Fibroblast of lung (primary cell): ENCODE measurements at regions not wholly inside any gene's neighbourhood (a gene's known extent, or its start where the extent isn't known, plus 50 kb on each side); places are given as distances from the start of the nearest gene placed in this dataset.

ENCODE experiments used
- DNase-seq, 2 donors: peaks; one replicate each; pipeline versions ENCODE4 v3.0.0 to v3.0.0-alpha.2; 2010; ENCODE audit warnings: low read depth in 2 of 2
- H2AFZ ChIP-seq: 2 replicates; pipeline ENCODE4 v1.5.1; 2012; ENCODE audit warnings: low read length, control low read depth, inconsistent platforms
- H3K27ac ChIP-seq: 2 replicates; pipeline ENCODE4 v1.5.1; 2011; ENCODE audit warnings: low read length, control low read depth; ENCODE audit not compliant: insufficient read depth
- H3K27me3 ChIP-seq: 2 replicates; pipeline ENCODE4 v1.5.1; 2011; ENCODE audit warnings: mild to moderate bottlenecking, low read length; ENCODE audit not compliant: control insufficient read depth, insufficient read depth
- H3K36me3 ChIP-seq: 2 replicates; pipeline ENCODE4 v1.5.1; 2011; ENCODE audit warnings: low read length; ENCODE audit not compliant: control insufficient read depth, insufficient read depth
- H3K4me1 ChIP-seq: 2 replicates; pipeline ENCODE4 v1.5.1; 2011; ENCODE audit warnings: low read length; ENCODE audit not compliant: control insufficient read depth, insufficient read depth; ENCODE audit errors: extremely low read depth
- H3K4me2 ChIP-seq: 2 replicates; pipeline ENCODE4 v1.5.1; 2011; ENCODE audit warnings: low read length, control low read depth; ENCODE audit not compliant: insufficient read depth; ENCODE audit errors: extremely low read depth
- H3K4me3 ChIP-seq, 4 experiments: fragments of 200-600 bp in 1 of 4; sonication (generic) in 1 of 4; replicated peaks in 1 of 4; 2 replicates each; pipeline ENCODE4 v1.5.1; 2011 to 2016; ENCODE audit warnings: low read length in 4 of 4, low read depth in 3 of 4, mild to moderate bottlenecking in 3 of 4, control low read depth in 2 of 4, inconsistent platforms in 1 of 4, mixed read lengths in 1 of 4; ENCODE audit not compliant: insufficient read depth in 1 of 4; ENCODE audit errors: control extremely low read depth in 1 of 4
- H3K79me2 ChIP-seq: 2 replicates; pipeline ENCODE4 v1.5.1; 2012; ENCODE audit warnings: mild to moderate bottlenecking, low read length, inconsistent platforms; ENCODE audit not compliant: control insufficient read depth, insufficient read depth
- H3K9ac ChIP-seq: 2 replicates; pipeline ENCODE4 v1.5.1; 2011; ENCODE audit warnings: mild to moderate bottlenecking, low read length, control low read depth; ENCODE audit not compliant: insufficient read depth
- H3K9me3 ChIP-seq: 2 replicates; pipeline ENCODE4 v1.5.1; 2012; ENCODE audit warnings: low read depth, low read length; ENCODE audit not compliant: control insufficient read depth, insufficient read depth
- H4K20me1 ChIP-seq: 2 replicates; pipeline ENCODE4 v1.5.1; 2011; ENCODE audit warnings: low read length; ENCODE audit not compliant: control insufficient read depth, insufficient read depth; ENCODE audit errors: extremely low read depth
- EZH2 ChIP-seq: IDR thresholded peaks from 2 replicates; pipeline ENCODE4 v1.5.1; 2012; ENCODE audit warnings: low read length, control low read depth, mild to moderate bottlenecking; ENCODE audit errors: missing control alignments
- TF ChIP-seq, protein P1 (sequence below), 2 donors: IDR thresholded peaks in 1 of 2; conservative IDR thresholded peaks in 1 of 2; 1 replicate in 1 of 2; 2 replicates in 1 of 2; pipeline ENCODE4 v1.5.1; 2011 to 2012; ENCODE audit warnings: low read length in 2 of 2, control low read depth in 1 of 2, inconsistent platforms in 1 of 2, low read depth in 1 of 2, mild to moderate bottlenecking in 1 of 2

DNA sequence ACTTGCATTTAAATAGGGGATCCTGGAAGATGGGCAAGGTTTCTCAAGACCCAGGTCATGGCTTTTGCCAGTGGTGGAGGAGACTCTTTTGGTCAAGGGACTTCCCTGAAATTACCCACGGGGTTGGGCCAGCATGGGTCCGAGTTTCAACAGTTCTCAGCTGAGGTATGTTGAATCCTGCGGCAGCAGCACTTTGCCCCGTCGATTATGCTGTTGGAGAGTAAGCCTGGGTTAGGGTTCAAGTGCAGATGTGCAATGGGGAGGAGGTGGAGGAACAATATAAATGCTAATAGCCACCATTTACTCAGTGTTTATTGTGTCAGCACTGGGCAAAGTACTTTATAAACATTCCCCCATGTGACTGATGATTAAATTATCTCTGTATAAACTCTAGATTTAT, 96.0 kb upstream of the GATA6 start:
- Histone ChIP-seq H2AFZ (no peak overlapping the region), H3K4me1 (no peaks in the 10 kb centered on the region), H3K27ac (no peak overlapping the region), H3K36me3 (no peaks in the 10 kb centered on the region), H4K20me1 (no peaks in the 10 kb centered on the region), H3K9ac (no peak overlapping the region), H3K4me3 (no peak overlapping the region), H3K4me2 (no peak overlapping the region), H3K79me2 (no peaks in the 10 kb centered on the region), H3K27me3 (no peaks in the 10 kb centered on the region), H3K9me3 (no peaks in the 10 kb centered on the region)
- no peak for DNase-seq
- TF ChIP-seq EZH2 = no peak
- TF ChIP-seq, protein P1, sequence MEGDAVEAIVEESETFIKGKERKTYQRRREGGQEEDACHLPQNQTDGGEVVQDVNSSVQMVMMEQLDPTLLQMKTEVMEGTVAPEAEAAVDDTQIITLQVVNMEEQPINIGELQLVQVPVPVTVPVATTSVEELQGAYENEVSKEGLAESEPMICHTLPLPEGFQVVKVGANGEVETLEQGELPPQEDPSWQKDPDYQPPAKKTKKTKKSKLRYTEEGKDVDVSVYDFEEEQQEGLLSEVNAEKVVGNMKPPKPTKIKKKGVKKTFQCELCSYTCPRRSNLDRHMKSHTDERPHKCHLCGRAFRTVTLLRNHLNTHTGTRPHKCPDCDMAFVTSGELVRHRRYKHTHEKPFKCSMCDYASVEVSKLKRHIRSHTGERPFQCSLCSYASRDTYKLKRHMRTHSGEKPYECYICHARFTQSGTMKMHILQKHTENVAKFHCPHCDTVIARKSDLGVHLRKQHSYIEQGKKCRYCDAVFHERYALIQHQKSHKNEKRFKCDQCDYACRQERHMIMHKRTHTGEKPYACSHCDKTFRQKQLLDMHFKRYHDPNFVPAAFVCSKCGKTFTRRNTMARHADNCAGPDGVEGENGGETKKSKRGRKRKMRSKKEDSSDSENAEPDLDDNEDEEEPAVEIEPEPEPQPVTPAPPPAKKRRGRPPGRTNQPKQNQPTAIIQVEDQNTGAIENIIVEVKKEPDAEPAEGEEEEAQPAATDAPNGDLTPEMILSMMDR (conservative IDR thresholded peaks at IDR 0.05 in 1 of 2, IDR thresholded peaks at IDR 0.05 in 1 of 2; ENCODE audit: low read depth in 1 of 2, low read length in 2 of 2) = no peak

DNA sequence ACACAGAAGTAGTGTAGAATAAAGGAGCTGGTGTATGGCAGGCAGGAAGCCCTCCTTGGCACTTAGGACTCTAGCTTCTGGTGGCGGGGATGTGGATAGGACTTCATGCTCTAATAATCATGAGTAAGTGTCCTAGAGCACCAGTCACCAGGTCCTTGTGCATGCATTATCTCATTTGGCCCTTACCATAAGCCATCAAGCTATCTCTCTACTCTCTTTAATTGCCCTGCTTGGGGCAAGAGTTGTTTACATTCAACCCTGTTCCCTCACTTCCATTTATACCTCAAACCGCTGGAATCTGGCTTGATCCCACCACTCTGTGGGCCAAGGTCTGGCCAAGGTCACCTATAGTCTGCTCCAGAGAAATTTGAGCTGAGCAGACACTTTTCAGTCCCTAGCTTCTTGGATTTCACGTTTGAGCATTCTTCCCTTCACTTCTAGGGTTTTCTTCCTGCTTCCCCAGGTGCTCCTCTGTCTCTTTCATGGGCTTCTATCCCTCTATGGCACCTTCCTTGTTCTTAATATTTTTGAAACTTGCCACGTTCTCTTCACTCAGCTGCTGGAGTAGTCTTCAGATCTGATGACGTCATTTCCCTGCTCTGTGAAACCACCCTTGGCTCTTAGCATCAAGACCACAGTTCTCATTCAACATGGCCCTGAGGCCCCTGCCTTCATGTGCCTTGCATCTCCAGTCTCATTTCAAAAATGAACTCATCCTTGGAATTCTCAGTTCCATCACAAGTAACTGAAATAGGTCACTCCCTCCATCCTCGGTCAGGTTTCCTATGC, 94.9 kb upstream of the GATA6 start:
- Histone ChIP-seq H3K9ac (no peak overlapping the region), H3K9me3 (no peaks in the 10 kb centered on the region), H3K79me2 (no peaks in the 10 kb centered on the region), H3K4me1 (no peaks in the 10 kb centered on the region), H3K4me3 (no peak overlapping the region), H3K4me2 (no peak overlapping the region), H4K20me1 (no peaks in the 10 kb centered on the region), H3K27ac (no peak overlapping the region), H3K27me3 (no peaks in the 10 kb centered on the region), H2AFZ (no peak overlapping the region), H3K36me3 (no peaks in the 10 kb centered on the region)
- DNase-seq = no peak
- TF ChIP-seq EZH2 = no peak
- TF ChIP-seq, protein P1 (conservative IDR thresholded peaks at IDR 0.05 in 1 of 2, IDR thresholded peaks at IDR 0.05 in 1 of 2; ENCODE audit: low read depth in 1 of 2, low read length in 2 of 2) = no peak

DNA sequence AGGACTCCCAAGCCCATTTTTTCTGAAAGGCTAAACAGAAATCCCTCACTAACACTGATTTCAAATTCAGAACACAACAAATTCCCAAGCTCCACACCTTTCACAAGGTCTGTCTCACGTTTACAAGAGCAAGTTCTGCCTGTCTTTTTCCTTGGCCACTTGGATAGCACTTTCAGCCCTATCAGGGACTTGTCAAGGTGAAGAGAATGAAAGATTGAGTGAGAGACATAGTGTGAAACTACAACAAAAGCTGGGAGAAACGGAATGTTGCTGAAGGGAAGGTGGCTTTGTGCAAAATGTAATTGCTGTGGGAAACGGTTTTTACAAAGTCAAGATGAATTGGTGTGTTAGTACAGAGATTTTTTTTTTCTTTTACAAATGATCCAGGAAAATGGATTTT, 89.4 kb upstream of the GATA6 start:
- Histone ChIP-seq H3K79me2 (no peaks in the 10 kb centered on the region), H3K9me3 (no peaks in the 10 kb centered on the region), H3K4me2 (no peak overlapping the region), H4K20me1 (no peaks in the 10 kb centered on the region), H3K4me3 (no peak overlapping the region), H2AFZ (no peak overlapping the region), H3K27me3 (no peaks in the 10 kb centered on the region), H3K27ac (no peak overlapping the region), H3K36me3 (no peaks in the 10 kb centered on the region), H3K9ac (no peak overlapping the region), H3K4me1 (no peaks in the 10 kb centered on the region)
- no peak for DNase-seq
- TF ChIP-seq, protein P1 (conservative IDR thresholded peaks at IDR 0.05 in 1 of 2, IDR thresholded peaks at IDR 0.05 in 1 of 2; ENCODE audit: low read depth in 1 of 2, low read length in 2 of 2) = no peak
- TF ChIP-seq EZH2 = no peak
